ENCODE measurements at regions not wholly inside any gene's neighbourhood (a gene's known extent, or its start where the extent isn't known, plus 50 kb on each side); places are given as distances from the start of the nearest gene placed in this dataset.

GRCh38 chr1:230569201-230569600 is 73.1 kb upstream of the COG2 start:
- POLR2A ChIA-PET = no interaction called here
- no peaks in the 10 kb centered on the region for H3K4me1 ChIP-seq (ENCODE audit: control insufficient read depth, insufficient read depth, low read length)
- no peak for TF ChIP-seq ZNF561 (tag by site-specific recombination; IDR thresholded peaks at IDR 0.05; ENCODE audit: borderline replicate concordance)
- TF ChIP-seq REST (tag by site-specific recombination; IDR thresholded peaks at IDR 0.05) = peak; percentile 75
- no peak overlapping the region for H3K27ac ChIP-seq (ENCODE audit: extremely low read depth, low read depth, low read length)
- no peaks in the 10 kb centered on the region for H3K9me3 ChIP-seq (ENCODE audit: control insufficient read depth, insufficient read depth, low read depth, low read length)
- CTCF ChIA-PET = interaction anchor here (0.5 kb wide), 1 partner anchor 881 kb away, joined by 3 read pairs; no protein-coding TSS in a partner anchor
- no peak overlapping the region for H3K4me3 ChIP-seq (ENCODE audit: low read depth, low read length)
- no peaks in the 10 kb centered on the region for H3K36me3 ChIP-seq (ENCODE audit: control insufficient read depth in 2 of 2, insufficient read depth in 1 of 2, low read length in 2 of 2)

GRCh38 chr1:230568676-230569075 is 73.6 kb upstream of the COG2 start:
- no peaks in the 10 kb centered on the region for H3K9me3 ChIP-seq (ENCODE audit: control insufficient read depth, insufficient read depth, low read depth, low read length)
- POLR2A ChIA-PET = no interaction called here
- no peaks in the 10 kb centered on the region for H3K36me3 ChIP-seq (ENCODE audit: control insufficient read depth in 2 of 2, insufficient read depth in 1 of 2, low read length in 2 of 2)
- no peak overlapping the region for H3K27ac ChIP-seq (ENCODE audit: extremely low read depth, low read depth, low read length)
- CTCF ChIA-PET = interaction anchor here (0.5 to 1.1 kb wide), 3 partner anchors 8 to 880 kb away, joined by 3 to 4 read pairs (median 3); no protein-coding TSS in a partner anchor
- no peaks in the 10 kb centered on the region for H3K4me1 ChIP-seq (ENCODE audit: control insufficient read depth, insufficient read depth, low read length)
- H3K4me3 ChIP-seq (ENCODE audit: low read depth, low read length) = no peak overlapping the region
- TF ChIP-seq TSHZ1 (tag by site-specific recombination; IDR thresholded peaks at IDR 0.05; ENCODE audit: borderline replicate concordance) (no peak), ZNF830 (tag by site-specific recombination; IDR thresholded peaks at IDR 0.05; ENCODE audit: low read depth) (no peak), ZNF529 (tag by site-specific recombination; IDR thresholded peaks at IDR 0.05; ENCODE audit: insufficient replicate concordance) (no peak), ZNF677 (tag by site-specific recombination; IDR thresholded peaks at IDR 0.05) (no peak), ZNF521 (tag by site-specific recombination; IDR thresholded peaks at IDR 0.05) (no peak), OVOL3 (tag by site-specific recombination; IDR thresholded peaks at IDR 0.05) (no peak), HIC1 (tag by site-specific recombination; IDR thresholded peaks at IDR 0.05) (no peak)

- ChIA-PET CTCF (interaction anchor here (0.6 to 1.1 kb wide), 3 partner anchors 9 to 49 kb away, joined by 3 to 4 read pairs (median 3); no protein-coding TSS in a partner anchor), POLR2A (no interaction called here)
- no peaks in the 10 kb centered on the region for H3K4me1 ChIP-seq (ENCODE audit: control insufficient read depth, insufficient read depth, low read length)
- H3K4me3 ChIP-seq (ENCODE audit: low read depth, low read length) = no peak overlapping the region
- no peak overlapping the region for H3K27ac ChIP-seq (ENCODE audit: extremely low read depth, low read depth, low read length)
- TF ChIP-seq ZNF426 (tag by site-specific recombination; IDR thresholded peaks at IDR 0.05) (no peak), PRDM1 (tag by site-specific recombination; IDR thresholded peaks at IDR 0.05) (no peak), ZFHX2 (tag by site-specific recombination; conservative IDR thresholded peaks at IDR 0.05) (peak; percentile 36; the same call in 1 of the 2 replicates), CTCF (tag by site-specific recombination; IDR thresholded peaks at IDR 0.05) (peak; percentile 38; the same call in 1 of the 2 replicates), ZNF366 (tag by site-specific recombination; conservative IDR thresholded peaks at IDR 0.05) (no peak), ZSCAN16 (tag by site-specific recombination; IDR thresholded peaks at IDR 0.05) (no peak), ZNF626 (tag by site-specific recombination; IDR thresholded peaks at IDR 0.05) (no peak)
- no peaks in the 10 kb centered on the region for H3K9me3 ChIP-seq (ENCODE audit: control insufficient read depth, insufficient read depth, low read depth, low read length)
- no peaks in the 10 kb centered on the region for H3K36me3 ChIP-seq (ENCODE audit: control insufficient read depth in 2 of 2, insufficient read depth in 1 of 2, low read length in 2 of 2)
Observed at GRCh38 chr1:230568008-230568407, 74.3 kb upstream of the COG2 start.
